Activated CD8-positive, alpha-beta memory T cell treated with anti-CD3 and anti-CD28 coated beads, Interleukin-2, amount 50 U/mL, for 4 hours (primary cell): ENCODE measurements at regions not wholly inside any gene's neighbourhood (a gene's known extent, or its start where the extent isn't known, plus 50 kb on each side); places are given as distances from the start of the nearest gene placed in this dataset.
"Not testable (repeated sequence)": the region's sequence is repeated elsewhere in the genome, so short reads cannot be mapped to it uniquely, and the experiment has no call there.

ENCODE experiments used
- DNase-seq: peaks from one replicate; pipeline ENCODE4 v3.0.0-alpha.2; 2020

GRCh38 chr18:60060026-60060425, 160.2 kb downstream of the PMAIP1 start:
- no peak for DNase-seq

GRCh38 chr18:60059216-60059615, 159.4 kb downstream of the PMAIP1 start:
- DNase-seq = no peak

- DNase-seq = no peak
Measured at GRCh38 chr18:60053747-60054304, 154.0 kb downstream of the PMAIP1 start.

GRCh38 chr18:60050821-60051220, 151.0 kb downstream of the PMAIP1 start:
- no peak for DNase-seq

- no peak for DNase-seq
Measured at GRCh38 chr18:60049172-60049571, 149.4 kb downstream of the PMAIP1 start.

- DNase-seq = no peak
Measured at GRCh38 chr18:60047556-60047955, 147.8 kb downstream of the PMAIP1 start.

- DNase-seq = no peak
Measured at GRCh38 chr18:60044290-60045006, 144.7 kb downstream of the PMAIP1 start.

GRCh38 chr18:60040971-60041370, 141.2 kb downstream of the PMAIP1 start:
- no peak for DNase-seq

GRCh38 chr18:60038731-60039130, 138.9 kb downstream of the PMAIP1 start:
- no peak for DNase-seq

GRCh38 chr18:60027397-60027796, 127.6 kb downstream of the PMAIP1 start:
- no peak for DNase-seq

GRCh38 chr18:60024857-60025256, 125.1 kb downstream of the PMAIP1 start:
- no peak for DNase-seq

- no peak for DNase-seq
Measured at GRCh38 chr18:60024345-60024744, 124.5 kb downstream of the PMAIP1 start.

GRCh38 chr18:60022671-60023276, 123.0 kb downstream of the PMAIP1 start:
- no peak for DNase-seq

GRCh38 chr18:60021556-60021955, 121.8 kb downstream of the PMAIP1 start:
- DNase-seq = no peak

- no peak for DNase-seq
Measured at GRCh38 chr18:60020107-60020925, 120.5 kb downstream of the PMAIP1 start.

- no peak for DNase-seq
Measured at GRCh38 chr18:60019463-60019840, 119.7 kb downstream of the PMAIP1 start.

GRCh38 chr18:60018618-60019462, 119.0 kb downstream of the PMAIP1 start:
- DNase-seq = no peak

GRCh38 chr18:60018134-60018533, 118.3 kb downstream of the PMAIP1 start:
- DNase-seq = not testable (repeated sequence)

GRCh38 chr18:60017371-60017770, 117.6 kb downstream of the PMAIP1 start:
- DNase-seq = no peak

- not testable (repeated sequence) for DNase-seq
Measured at GRCh38 chr18:60015826-60016225, 116.0 kb downstream of the PMAIP1 start.

GRCh38 chr18:60013148-60013547, 113.4 kb downstream of the PMAIP1 start:
- not testable (repeated sequence) for DNase-seq

GRCh38 chr18:60010984-60011383, 111.2 kb downstream of the PMAIP1 start:
- no peak for DNase-seq

GRCh38 chr18:60010513-60010912, 110.7 kb downstream of the PMAIP1 start:
- no peak for DNase-seq
